Erythroblast (primary cell): ENCODE measurements at regions not wholly inside any gene's neighbourhood (a gene's known extent, or its start where the extent isn't known, plus 50 kb on each side); places are given as distances from the start of the nearest gene placed in this dataset.

ENCODE experiments used
- DNase-seq, 2 experiments: peaks; one replicate each; lab custom pipeline; 2025; lab: John Stamatoyannopoulos, UW
- GATA1 ChIP-seq: IDR thresholded peaks from 2 replicates; pipeline ENCODE4 v1.6.1; 2011; ENCODE audit warnings: low read depth, mild to moderate bottlenecking, control low read depth, low read length, moderate library complexity
- POLR2A ChIP-seq: IDR thresholded peaks from 2 replicates; pipeline ENCODE4 v1.6.1; 2011; ENCODE audit warnings: mild to moderate bottlenecking, low read length

DNA sequence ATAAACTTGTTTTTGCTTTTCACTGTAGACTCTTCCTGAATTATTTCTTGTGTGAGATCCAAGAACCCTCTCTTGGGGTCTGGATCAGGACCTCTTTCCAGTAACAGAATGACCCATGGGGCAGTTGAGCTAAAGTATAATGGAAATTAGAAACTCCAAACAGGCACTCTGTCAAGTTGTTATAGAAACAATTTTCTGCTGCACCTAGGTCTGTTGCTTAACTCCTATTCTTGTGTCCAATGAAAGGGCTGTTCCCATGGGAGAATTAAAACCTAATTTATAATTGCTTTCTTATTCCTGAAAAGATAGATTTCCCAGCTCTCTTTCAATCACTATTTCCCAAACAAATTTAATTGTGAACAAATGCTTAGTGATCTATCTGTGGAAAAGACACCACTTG is 1341.3 kb upstream of the PIK3C3 start:
- TF ChIP-seq GATA1 (no peak), POLR2A (no peak)

DNA sequence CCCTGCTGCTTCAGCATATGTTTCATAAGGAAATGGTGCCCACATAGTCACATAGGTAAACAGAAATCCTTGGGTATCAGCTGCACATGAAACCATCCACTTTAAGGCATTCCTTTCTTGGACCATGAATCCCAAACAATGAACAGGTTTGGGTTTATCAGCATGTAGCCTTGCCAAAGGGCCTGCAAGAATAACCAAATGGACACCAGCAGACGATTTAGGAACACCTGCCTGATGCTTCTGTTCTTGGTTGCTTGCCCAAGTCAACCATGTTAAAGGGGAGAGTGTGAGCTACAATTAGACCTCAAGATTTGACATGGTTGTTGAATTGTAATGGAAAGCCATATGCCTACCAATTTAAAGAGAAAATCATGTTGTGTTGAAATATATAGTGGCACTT is 1342.7 kb upstream of the PIK3C3 start:
- no peak for DNase-seq
- no peak for TF ChIP-seq POLR2A
- no peak for TF ChIP-seq GATA1

More for the DNA sequence above, 1341.3 kb upstream of the PIK3C3 start:
- DNase-seq, result no peak

DNA sequence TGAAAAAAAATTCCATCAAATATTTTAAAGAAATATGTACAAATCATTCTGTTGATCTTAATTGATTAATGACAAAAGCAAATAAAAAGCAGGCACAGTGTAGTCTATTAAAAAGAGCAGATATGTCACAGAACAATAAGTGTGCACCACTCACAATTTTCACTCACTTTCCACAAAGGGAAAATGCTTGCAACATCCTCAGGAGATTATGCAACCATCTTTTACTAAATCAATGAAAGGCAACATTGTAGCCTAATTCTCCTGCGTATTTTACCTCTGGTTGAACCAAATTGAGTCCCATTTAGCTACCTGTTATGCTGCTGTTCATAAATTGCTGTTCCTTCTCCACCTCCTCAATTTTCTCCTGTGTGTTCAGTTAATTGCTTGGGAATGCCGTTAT is 1346.8 kb upstream of the PIK3C3 start:
- TF ChIP-seq GATA1 (no peak), POLR2A (no peak)
- no peak for DNase-seq

DNA sequence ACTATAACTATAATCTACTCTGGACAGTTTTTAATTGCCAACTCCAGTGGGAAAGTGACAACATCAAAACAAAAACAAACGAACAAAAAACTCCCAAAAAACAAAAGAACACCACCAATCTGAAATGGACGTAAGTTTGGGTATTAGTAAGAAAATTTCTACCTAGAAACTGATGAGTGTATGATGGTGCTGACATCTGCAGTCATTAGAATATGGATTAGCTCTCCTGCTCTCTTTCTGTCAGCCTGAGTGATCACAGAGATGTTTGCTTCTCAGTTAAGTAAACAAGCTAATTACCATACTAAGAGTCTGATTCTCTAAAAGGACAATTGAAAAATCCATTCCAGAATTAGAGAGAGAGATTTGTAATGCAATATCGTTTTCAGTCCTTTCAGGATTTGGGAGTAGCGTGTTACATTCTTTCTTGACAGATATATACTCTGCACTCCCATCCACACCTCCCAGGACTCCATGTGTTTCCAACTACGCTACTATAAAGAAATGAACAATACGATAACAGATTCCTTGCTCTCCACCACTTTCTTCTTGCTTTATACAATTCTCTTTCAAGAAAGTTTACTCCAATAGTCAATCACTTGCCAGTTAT is 1347.4 kb upstream of the PIK3C3 start:
- no peak for TF ChIP-seq GATA1
- no peak for TF ChIP-seq POLR2A
- DNase-seq, result no peak

DNA sequence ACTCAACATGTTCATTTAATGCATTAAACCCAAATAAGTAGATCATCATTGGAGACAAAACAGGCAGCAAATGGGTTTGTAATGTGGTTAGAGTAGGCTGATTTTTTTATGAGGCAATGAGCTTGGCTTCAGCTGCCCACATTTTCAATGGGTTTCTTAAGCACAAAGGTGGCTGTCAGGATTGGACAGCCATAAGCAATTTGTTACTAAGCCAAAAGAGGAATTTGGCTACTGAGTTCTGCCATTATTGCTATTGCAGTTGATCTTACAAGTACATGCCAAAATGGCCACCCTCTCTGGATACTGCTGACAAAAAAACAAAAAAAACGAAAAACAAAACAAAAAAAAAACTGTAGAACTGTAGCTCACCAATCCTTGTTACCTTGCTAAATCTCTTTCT is 1348.0 kb upstream of the PIK3C3 start:
- no peak for DNase-seq
- TF ChIP-seq GATA1 (no peak), POLR2A (no peak)

DNA sequence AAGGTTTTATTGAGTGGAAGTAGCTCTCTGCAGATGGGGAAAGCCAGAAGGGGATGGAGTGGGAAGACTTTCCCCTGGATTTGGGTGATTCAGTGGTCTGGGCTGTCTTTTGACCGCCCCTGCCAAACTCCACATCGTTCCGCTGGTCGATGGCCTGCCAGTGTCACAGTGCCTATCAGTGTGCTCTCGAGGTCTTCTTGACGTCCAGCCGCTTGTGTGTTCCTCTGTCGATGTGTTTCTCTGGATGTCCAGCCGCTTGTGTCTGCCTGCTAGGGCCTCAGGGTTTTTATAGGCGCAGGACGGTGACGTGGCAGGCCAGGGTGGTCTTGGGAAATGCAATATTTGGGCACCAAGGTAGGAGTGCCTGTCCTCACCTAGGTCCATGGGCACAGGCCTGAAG is 1371.4 kb upstream of the PIK3C3 start:
- DNase-seq, result no peak
- TF ChIP-seq GATA1 (no peak), POLR2A (no peak)

DNA sequence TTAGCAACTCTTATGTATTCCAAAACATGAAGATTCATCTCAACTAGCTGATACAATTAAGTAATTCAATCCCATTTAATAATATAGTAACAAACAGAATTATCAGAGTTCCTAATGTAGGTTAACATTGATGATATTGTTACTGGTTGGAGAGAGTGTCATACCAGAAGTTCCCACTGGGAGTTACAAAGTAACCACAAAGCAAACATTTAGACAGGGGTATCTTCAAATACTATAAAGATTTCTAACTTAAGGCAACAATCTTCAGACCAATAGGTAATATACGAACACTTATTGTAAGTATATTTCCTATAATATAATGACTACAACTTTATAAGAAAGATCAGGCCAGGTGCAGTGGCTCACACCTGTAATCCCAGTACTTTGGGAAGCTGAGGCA is 1372.9 kb upstream of the PIK3C3 start:
- TF ChIP-seq POLR2A (no peak), GATA1 (no peak)

DNA sequence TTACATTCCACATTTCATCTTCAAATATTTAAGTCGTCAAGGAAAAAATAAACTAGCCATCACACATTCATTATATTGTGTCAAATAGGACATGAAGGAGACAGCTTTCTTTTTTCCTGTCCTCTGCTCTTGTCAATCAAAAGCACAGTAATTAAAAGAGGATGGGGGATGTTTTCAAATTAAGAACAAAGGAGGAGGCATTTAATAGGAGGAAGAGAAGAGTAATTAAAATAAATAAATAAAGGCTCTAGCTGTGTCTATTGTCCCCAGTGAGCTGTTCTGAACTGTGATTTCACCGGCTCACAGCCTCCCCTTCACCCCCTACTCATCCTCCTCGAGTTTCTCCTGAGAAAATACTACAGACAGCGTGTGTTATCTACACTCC is 1377.1 kb upstream of the PIK3C3 start:
- TF ChIP-seq POLR2A (no peak), GATA1 (no peak)
- DNase-seq, result no peak

More for the DNA sequence above, 1372.9 kb upstream of the PIK3C3 start:
- no peak for DNase-seq

DNA sequence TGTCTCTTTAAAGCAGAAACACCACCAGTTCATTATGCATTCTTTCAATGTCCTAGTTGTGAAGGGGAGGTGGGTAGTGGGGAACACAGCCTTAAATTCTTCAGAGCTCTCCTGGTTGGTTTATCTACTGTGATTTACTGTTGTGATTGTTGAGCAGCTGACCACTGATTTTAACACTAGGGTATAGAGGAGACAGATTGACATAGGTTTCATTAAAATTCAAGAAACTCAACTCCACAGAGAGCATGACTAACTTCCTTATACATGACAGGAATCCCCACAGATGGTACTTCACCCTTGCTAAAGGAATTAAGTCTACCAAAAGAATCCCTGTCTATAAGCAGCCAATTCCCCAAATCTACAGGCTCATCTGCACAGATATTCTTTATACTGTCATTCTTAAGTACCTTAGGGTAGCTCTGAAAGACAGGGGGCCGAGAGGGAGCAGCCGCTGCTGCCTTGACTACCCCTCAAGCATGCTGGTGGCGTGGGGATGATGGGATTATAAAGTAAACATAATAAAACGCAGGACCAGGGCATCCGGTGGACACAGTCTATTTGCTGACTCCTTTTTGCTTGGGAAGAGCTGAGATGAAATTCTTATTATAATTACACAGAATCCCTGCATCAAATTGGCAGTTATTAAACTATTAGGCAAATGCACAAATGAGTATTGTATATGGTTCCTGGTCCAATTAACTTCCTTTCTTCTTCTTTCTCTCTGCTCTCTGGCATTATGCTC is 1377.6 kb upstream of the PIK3C3 start:
- no peak for DNase-seq
- TF ChIP-seq GATA1 (no peak), POLR2A (no peak)

DNA sequence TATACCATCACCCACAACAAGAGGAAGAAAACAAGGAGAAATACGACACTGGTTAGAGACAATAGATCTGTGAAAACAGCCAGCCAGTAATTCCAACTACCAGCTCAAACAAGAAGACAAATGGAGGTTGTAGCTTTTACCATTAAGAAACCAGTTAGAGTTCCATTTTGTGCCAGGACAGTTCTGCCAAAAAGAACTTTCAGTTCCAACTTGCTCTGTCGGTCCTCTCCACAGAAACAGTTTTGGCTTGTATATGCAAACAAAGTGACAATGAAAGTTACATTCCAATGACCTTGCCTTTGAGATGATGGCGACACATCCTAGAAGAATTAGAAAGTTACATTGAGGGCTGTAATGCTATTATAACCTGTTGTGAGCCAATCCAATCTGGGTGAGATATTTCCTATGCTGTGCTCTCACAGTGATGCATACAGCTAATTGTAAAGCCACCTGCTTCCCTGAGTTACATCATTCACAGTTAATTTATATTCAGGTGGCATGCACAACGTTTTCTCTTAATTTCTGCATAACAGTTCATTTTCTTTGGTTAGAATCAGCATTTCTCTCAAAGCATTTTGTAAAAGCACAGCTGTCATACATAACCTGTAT is 1378.4 kb upstream of the PIK3C3 start:
- no peak for TF ChIP-seq POLR2A
- TF ChIP-seq GATA1, result no peak
- DNase-seq, result no peak

DNA sequence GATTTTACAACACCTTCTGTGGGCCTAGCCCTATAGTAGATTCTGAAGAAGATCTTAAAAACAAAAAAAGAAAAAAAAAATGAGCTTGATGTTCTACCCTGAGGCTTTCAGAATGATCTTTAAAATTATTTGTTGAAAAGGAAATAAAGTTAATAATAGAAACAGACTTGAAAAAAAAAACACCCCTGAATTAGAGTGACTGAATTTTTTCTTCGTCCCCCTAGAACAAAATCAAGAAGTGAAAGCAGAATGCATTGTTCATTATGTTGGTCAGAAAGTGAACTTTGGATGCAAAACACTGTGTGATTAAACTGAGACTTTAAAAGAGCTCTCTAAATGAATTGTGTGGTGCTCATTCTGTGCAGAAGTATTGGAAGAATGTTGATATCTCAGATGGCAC is 1384.4 kb upstream of the PIK3C3 start:
- no peak for TF ChIP-seq POLR2A
- no peak for TF ChIP-seq GATA1

DNA sequence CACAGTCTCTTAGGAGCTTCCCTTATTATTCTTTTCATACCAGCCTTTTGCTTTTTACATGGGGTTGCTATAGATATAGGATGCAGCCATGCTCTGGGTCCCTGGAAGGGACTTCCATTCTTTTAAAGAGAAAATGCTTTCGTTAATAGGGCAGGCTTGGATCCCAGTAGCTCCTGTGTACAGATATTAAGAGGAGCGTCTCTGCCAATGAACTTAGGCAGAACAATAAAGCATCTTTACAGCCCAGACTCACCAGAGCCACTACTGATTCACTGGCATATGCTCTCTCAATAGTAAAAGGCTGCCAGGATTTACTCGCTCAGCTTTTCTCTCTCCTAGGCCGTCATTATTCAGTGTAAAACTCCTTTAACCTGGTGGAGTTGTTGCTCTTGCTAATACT is 1385.4 kb upstream of the PIK3C3 start:
- DNase-seq, result no peak
- TF ChIP-seq POLR2A, result no peak
- TF ChIP-seq GATA1, result no peak

More for the DNA sequence above, 1384.4 kb upstream of the PIK3C3 start:
- no peak for DNase-seq

DNA sequence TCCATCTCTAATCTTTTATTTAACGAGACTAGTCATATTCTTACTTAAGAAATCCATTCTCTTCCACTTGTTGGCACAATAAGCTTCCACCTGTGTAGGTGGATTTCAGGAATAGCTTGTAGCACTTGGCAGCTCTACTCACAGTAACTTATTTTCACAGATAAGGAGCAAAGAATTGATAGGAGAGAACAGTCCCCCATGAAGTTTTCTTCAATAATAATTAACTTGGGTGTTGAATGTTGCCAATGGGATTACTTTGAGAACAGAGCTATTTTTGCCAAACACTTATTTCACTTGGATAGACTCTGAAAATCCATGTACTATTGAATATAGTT is 1388.6 kb upstream of the PIK3C3 start:
- no peak for DNase-seq
- TF ChIP-seq GATA1, result no peak
- TF ChIP-seq POLR2A, result no peak

DNA sequence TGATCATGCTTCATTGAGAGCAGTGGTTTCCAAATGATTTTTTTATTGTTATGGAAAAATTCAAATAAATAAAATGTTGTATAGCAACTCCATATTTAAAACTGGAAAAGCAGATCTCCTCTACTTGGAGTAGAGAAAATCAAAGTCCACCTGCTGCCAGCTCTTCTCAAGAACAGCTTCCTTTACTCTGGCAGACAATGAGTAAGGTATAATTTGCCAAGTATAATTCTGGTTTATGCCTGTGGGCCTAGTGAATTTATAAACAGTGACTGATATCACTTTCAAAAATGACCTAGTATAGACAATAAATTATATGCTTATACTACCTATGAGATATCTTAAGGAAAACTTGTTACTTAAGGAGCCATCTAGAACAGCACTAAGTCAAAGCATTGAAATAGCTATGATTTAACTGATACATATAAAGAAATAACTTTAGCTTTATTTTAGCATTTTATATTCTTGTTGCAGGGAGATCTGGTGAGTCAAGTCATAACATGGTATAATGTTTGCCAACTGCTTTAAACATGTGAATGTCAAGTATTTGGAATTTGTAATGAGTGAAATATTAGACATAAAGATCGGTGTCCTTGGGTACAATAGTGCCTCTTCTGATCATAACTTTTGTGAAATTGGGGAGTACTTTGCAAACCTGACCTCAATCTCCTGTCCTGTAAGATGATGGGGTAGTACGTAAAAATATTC is 1389.1 kb upstream of the PIK3C3 start:
- DNase-seq, result no peak
- TF ChIP-seq POLR2A (no peak), GATA1 (no peak)

DNA sequence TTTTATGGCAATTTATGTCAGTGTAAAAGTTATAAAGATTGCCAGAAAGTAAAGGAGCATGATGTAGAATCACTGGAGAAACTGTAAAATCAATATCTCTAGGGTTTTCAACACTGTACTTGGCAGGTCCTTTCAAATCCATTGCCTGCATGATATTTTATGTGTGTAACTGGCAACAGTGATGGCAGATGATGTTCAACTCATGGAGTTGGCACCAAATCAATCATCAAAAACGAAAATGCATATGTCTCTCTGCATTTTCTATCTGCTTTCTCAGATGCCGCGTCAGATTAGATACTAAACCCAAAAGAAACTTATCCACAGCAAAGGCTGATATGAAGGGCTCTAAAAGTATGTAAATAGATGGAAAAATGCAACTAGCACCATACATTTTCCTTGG is 1395.5 kb upstream of the PIK3C3 start:
- TF ChIP-seq POLR2A (no peak), GATA1 (no peak)
- DNase-seq, result no peak
